ENCODE measurements at regions not wholly inside any gene's neighbourhood (a gene's known extent, or its start where the extent isn't known, plus 50 kb on each side); places are given as distances from the start of the nearest gene placed in this dataset.

GRCh38 chr20:17866234-17867001 is 102.2 kb downstream of the SNX5 start:
- TF ChIP-seq ZNF211 (tag by site-specific recombination; IDR thresholded peaks at IDR 0.05; ENCODE audit: low read depth), result no peak
- no peak for TF ChIP-seq ZBTB11 (tag by site-specific recombination; conservative IDR thresholded peaks at IDR 0.05; ENCODE audit: low read depth)
- no peaks in the 10 kb centered on the region for H3K4me1 ChIP-seq (ENCODE audit: control insufficient read depth, insufficient read depth, low read length)
- ChIA-PET POLR2A (no interaction called here), CTCF (no interaction called here)
- H3K27ac ChIP-seq (ENCODE audit: extremely low read depth, low read depth, low read length), result no peak overlapping the region
- no peak overlapping the region for H3K4me3 ChIP-seq (ENCODE audit: low read depth, low read length)
- no peaks in the 10 kb centered on the region for H3K9me3 ChIP-seq (ENCODE audit: control insufficient read depth, insufficient read depth, low read depth, low read length)
- no peaks in the 10 kb centered on the region for H3K36me3 ChIP-seq (ENCODE audit: control insufficient read depth in 2 of 2, insufficient read depth in 1 of 2, low read length in 2 of 2)

- CTCF ChIA-PET, result interaction anchor here (0.6 kb wide), 1 partner anchor 35 kb away, joined by 3 read pairs; no protein-coding TSS in a partner anchor
- H3K9me3 ChIP-seq (ENCODE audit: control insufficient read depth, insufficient read depth, low read depth, low read length), result no peaks in the 10 kb centered on the region
- H3K4me3 ChIP-seq (ENCODE audit: low read depth, low read length), result no peak overlapping the region
- no peaks in the 10 kb centered on the region for H3K36me3 ChIP-seq (ENCODE audit: control insufficient read depth in 2 of 2, insufficient read depth in 1 of 2, low read length in 2 of 2)
- H3K4me1 ChIP-seq (ENCODE audit: control insufficient read depth, insufficient read depth, low read length), result no peaks in the 10 kb centered on the region
- TF ChIP-seq ZNF571 (tag by site-specific recombination; IDR thresholded peaks at IDR 0.05), result no peak
- no peak for TF ChIP-seq BCL11B (tag by site-specific recombination; IDR thresholded peaks at IDR 0.05; ENCODE audit: low read depth)
- TF ChIP-seq ZNF645 (tag by site-specific recombination; IDR thresholded peaks at IDR 0.05), result no peak
- TF ChIP-seq ZNF416 (tag by site-specific recombination; IDR thresholded peaks at IDR 0.05), result no peak
- TF ChIP-seq EGR2 (tag by site-specific recombination; IDR thresholded peaks at IDR 0.05; ENCODE audit: low read depth), result no peak
- no peak for TF ChIP-seq ZNF280D (tag by site-specific recombination; IDR thresholded peaks at IDR 0.05)
- no peak for TF ChIP-seq ZNF19 (tag by site-specific recombination; IDR thresholded peaks at IDR 0.05; ENCODE audit: low read depth)
- no peak for TF ChIP-seq MEIS1 (CRISPR knock-in tag; IDR thresholded peaks at IDR 0.05; ENCODE audit: borderline replicate concordance)
- TF ChIP-seq ZNF311 (tag by site-specific recombination; IDR thresholded peaks at IDR 0.05; ENCODE audit: borderline replicate concordance), result no peak
- TF ChIP-seq SETDB1 (IDR thresholded peaks at IDR 0.05; ENCODE audit: insufficient read length, low read length), result no peak
- no peak for TF ChIP-seq ZBTB1 (tag by site-specific recombination; IDR thresholded peaks at IDR 0.05)
- no peak for TF ChIP-seq ZNF138 (tag by site-specific recombination; IDR thresholded peaks at IDR 0.05; ENCODE audit: borderline replicate concordance)
- no peak for TF ChIP-seq ZBTB21 (tag by site-specific recombination; IDR thresholded peaks at IDR 0.05)
- TF ChIP-seq ZNF501 (tag by site-specific recombination; IDR thresholded peaks at IDR 0.05), result no peak
- no peak for TF ChIP-seq ZFP69B (tag by site-specific recombination; IDR thresholded peaks at IDR 0.05)
- H3K27ac ChIP-seq (ENCODE audit: extremely low read depth, low read depth, low read length), result no peak overlapping the region
- POLR2A ChIA-PET, result no interaction called here
Observed at GRCh38 chr20:17863577-17864292, 104.9 kb downstream of the SNX5 start.

Measured in HEK293 (cell line).